Tibial nerve (tissue), 4 donors: ENCODE measurements at regions not wholly inside any gene's neighbourhood (a gene's known extent, or its start where the extent isn't known, plus 50 kb on each side); places are given as distances from the start of the nearest gene placed in this dataset.

ENCODE experiments used
- CTCF ChIP-seq, 5 experiments: fragments of 200-600 bp in 3 of 5; fragments of 450-650 bp in 2 of 5; sonication (generic) in 3 of 5; IDR thresholded peaks; one replicate each; pipeline ENCODE4 v1.5.1; 2016 to 2019; ENCODE audit warnings: antibody characterized with exemption in 5 of 5, mild to moderate bottlenecking in 3 of 5, moderate library complexity in 2 of 5
- EP300 ChIP-seq, 2 donors: sonication (generic); formaldehyde crosslinking; IDR thresholded peaks; one replicate each; pipeline ENCODE4 v1.6.1; 2017; ENCODE audit warnings: antibody characterized with exemption in 2 of 2, mild to moderate bottlenecking in 1 of 2
- POLR2A ChIP-seq, 2 donors: fragments of 450-650 bp; IDR thresholded peaks; one replicate each; pipeline ENCODE4 v1.6.1; 2017; ENCODE audit warnings: antibody characterized with exemption in 2 of 2, mild to moderate bottlenecking in 2 of 2, moderate library complexity in 2 of 2

- TF ChIP-seq CTCF (IDR thresholded peaks at IDR 0.05) (no peak), POLR2A (IDR thresholded peaks at IDR 0.05) (no peak), EP300 (IDR thresholded peaks at IDR 0.05) (no peak)
Observed at GRCh38 chr11:105268404-105269062, 129.0 kb upstream of the CARD18 start.
